ENCODE measurements at regions not wholly inside any gene's neighbourhood (a gene's known extent, or its start where the extent isn't known, plus 50 kb on each side); places are given as distances from the start of the nearest gene placed in this dataset.

- TF ChIP-seq CTCF (IDR thresholded peaks at IDR 0.05) (no peak), POLR2A (IDR thresholded peaks at IDR 0.05) (no peak)
Observed at GRCh38 chr7:7018290-7018689, 164.1 kb upstream of the C1GALT1 start.

Data from adrenal gland (tissue), 5 donors.